ENCODE measurements at regions not wholly inside any gene's neighbourhood (a gene's known extent, or its start where the extent isn't known, plus 50 kb on each side); places are given as distances from the start of the nearest gene placed in this dataset.

GRCh38 chr10:125419831-125420230 lies 259.5 kb upstream of the CTBP2 start:
- BruUV-seq (replicated peaks): no TSS peak
- POLR2A ChIA-PET: no interaction called here
- dilution Hi-C loops (cut with MboI; ENCODE audit: extremely low pct_ligation_motif_present, low sequenced_read_pairs): no loop called here

More at GRCh38 chr10:125419831-125420230, 259.5 kb upstream of the CTBP2 start:
- DNase-seq (ENCODE audit: low read depth, low spot score): no peak
- Histone ChIP-seq H3K4me2 (ENCODE audit: insufficient read depth, low read length) (no peak overlapping the region), H3K79me2 (ENCODE audit: control insufficient read depth, insufficient read depth, low read length) (no peaks in the 10 kb centered on the region), H3K27me3 (ENCODE audit: control insufficient read depth in 2 of 2, insufficient read depth in 2 of 2, low read length in 2 of 2) (no peaks in the 10 kb centered on the region), H4K20me1 (replicated peaks; ENCODE audit: control insufficient read depth, extremely low read depth, insufficient read depth, low read length) (no peaks in the 10 kb centered on the region), H3K9me3 (replicated peaks; ENCODE audit: control insufficient read depth, insufficient read depth, low read length) (no peaks in the 10 kb centered on the region), H3K4me1 (ENCODE audit: control insufficient read depth, extremely low read depth, insufficient read depth, low read length) (no peaks in the 10 kb centered on the region), H3K36me3 (ENCODE audit: control insufficient read depth in 2 of 2, extremely low read depth in 1 of 2, insufficient read depth in 2 of 2, low read length in 2 of 2) (no peaks in the 10 kb centered on the region), H3K9ac (replicated peaks; ENCODE audit: extremely low read depth, insufficient read depth, low read length) (no peak overlapping the region), H3K9me1 (replicated peaks; ENCODE audit: control insufficient read depth, extremely low read depth, insufficient read depth, low read length) (no peaks in the 10 kb centered on the region), H3K27ac (ENCODE audit: insufficient read depth, low read depth, low read length) (no peak overlapping the region), H3K4me3 (replicated peaks in 1 of 3; ENCODE audit: insufficient read depth in 1 of 3, low read depth in 1 of 3, low read length in 3 of 3) (no peak overlapping the region), H2AFZ (ENCODE audit: low read depth, low read length) (no peak overlapping the region)
- intact Hi-C loops (cut with micrococcal nuclease): no loop called here
- CTCF ChIA-PET: interaction anchor here (1.5 kb wide), 1 partner anchor 9 kb away, joined by 4 read pairs; no protein-coding TSS in a partner anchor
- FAIRE-seq: no peak
- TF ChIP-seq POLR2A (IDR thresholded peaks at IDR 0.05; ENCODE audit: low read depth, low read length) (no peak), FOS (IDR thresholded peaks at IDR 0.05; ENCODE audit: borderline replicate concordance, insufficient read depth, low read length) (no peak), JUN (IDR thresholded peaks at IDR 0.05; ENCODE audit: borderline replicate concordance, insufficient read depth, insufficient read length, low read depth) (no peak), GATA2 (IDR thresholded peaks at IDR 0.05; ENCODE audit: insufficient read depth, insufficient read length, low read depth, low read length) (no peak), MYC (IDR thresholded peaks at IDR 0.05; ENCODE audit: low read depth, low read length) (no peak), POLR2AphosphoS5 (IDR thresholded peaks at IDR 0.05; ENCODE audit: insufficient read depth, low read depth, low read length) (no peak), EZH2 (IDR thresholded peaks at IDR 0.05; ENCODE audit: borderline replicate concordance, low read depth, low read length, severe bottlenecking) (no peak)
- TF ChIP-seq, protein P1, sequence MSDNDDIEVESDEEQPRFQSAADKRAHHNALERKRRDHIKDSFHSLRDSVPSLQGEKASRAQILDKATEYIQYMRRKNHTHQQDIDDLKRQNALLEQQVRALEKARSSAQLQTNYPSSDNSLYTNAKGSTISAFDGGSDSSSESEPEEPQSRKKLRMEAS (IDR thresholded peaks at IDR 0.05; ENCODE audit: insufficient read depth, insufficient read length): no peak
- TF ChIP-seq, protein P2, sequence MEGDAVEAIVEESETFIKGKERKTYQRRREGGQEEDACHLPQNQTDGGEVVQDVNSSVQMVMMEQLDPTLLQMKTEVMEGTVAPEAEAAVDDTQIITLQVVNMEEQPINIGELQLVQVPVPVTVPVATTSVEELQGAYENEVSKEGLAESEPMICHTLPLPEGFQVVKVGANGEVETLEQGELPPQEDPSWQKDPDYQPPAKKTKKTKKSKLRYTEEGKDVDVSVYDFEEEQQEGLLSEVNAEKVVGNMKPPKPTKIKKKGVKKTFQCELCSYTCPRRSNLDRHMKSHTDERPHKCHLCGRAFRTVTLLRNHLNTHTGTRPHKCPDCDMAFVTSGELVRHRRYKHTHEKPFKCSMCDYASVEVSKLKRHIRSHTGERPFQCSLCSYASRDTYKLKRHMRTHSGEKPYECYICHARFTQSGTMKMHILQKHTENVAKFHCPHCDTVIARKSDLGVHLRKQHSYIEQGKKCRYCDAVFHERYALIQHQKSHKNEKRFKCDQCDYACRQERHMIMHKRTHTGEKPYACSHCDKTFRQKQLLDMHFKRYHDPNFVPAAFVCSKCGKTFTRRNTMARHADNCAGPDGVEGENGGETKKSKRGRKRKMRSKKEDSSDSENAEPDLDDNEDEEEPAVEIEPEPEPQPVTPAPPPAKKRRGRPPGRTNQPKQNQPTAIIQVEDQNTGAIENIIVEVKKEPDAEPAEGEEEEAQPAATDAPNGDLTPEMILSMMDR (IDR thresholded peaks at IDR 0.05; ENCODE audit: extremely low read depth in 1 of 2, insufficient read depth in 1 of 2, low read depth in 1 of 2, low read length in 2 of 2): no peak
